ENCODE measurements at regions not wholly inside any gene's neighbourhood (a gene's known extent, or its start where the extent isn't known, plus 50 kb on each side); places are given as distances from the start of the nearest gene placed in this dataset.
A peak's percentile ranks its signal among the peaks of the same experiment; 100 is the strongest.

GRCh38 chr7:25313526-25313925, 85.2 kb upstream of the NPVF start:
- no peaks in the 10 kb centered on the region for H3K36me3 ChIP-seq

GRCh38 chr7:25314094-25314730, 85.9 kb upstream of the NPVF start:
- intact Hi-C loops (cut with DNase I): no loop called here
- DNase-seq (peak in 2 of 6 donors; percentile 35 to 37), FAIRE-seq (no peak), ATAC-seq (peak; percentile 41 to 67 (median 51))
- Histone ChIP-seq H3K4me1 (peaks cover 33 to 58% (median 41%) of the 10 kb centered on the region in 3 donors), H3K36me3 (no peaks in the 10 kb centered on the region), H3K27ac (peak overlapping the region; percentile 25 to 82 (median 72)), H3K27me3 (no peaks in the 10 kb centered on the region), H3K4me3 (no peak overlapping the region), H3K9me3 (no peaks in the 10 kb centered on the region)
- no peak for TF ChIP-seq CTCF (IDR thresholded peaks at IDR 0.05)
- WGBS, 2 donors: 60 to 65% methylated on average over 5 of the region's 5 CpGs

More at GRCh38 chr7:25313526-25313925, 85.2 kb upstream of the NPVF start:
- no peak overlapping the region for H3K4me3 ChIP-seq
- H3K27me3 ChIP-seq: no peaks in the 10 kb centered on the region
- H3K4me1 ChIP-seq: peaks cover 37 to 58% (median 41%) of the 10 kb centered on the region in 3 donors
- DNase-seq (no peak), ATAC-seq (no peak), FAIRE-seq (no peak)
- WGBS, 2 donors: 52 to 62% methylated on average over 1 of the region's 1 CpG
- no peaks in the 10 kb centered on the region for H3K9me3 ChIP-seq
- TF ChIP-seq CTCF (IDR thresholded peaks at IDR 0.05): no peak
- peak overlapping the region; percentile 25 to 82 (median 72) for H3K27ac ChIP-seq
- intact Hi-C loops (cut with DNase I): no loop called here

- peak in 4 of 6 donors; percentile 45 to 73 (median 66) for DNase-seq
- H3K4me1 ChIP-seq: peaks cover 33 to 52% (median 36%) of the 10 kb centered on the region in 3 donors
- H3K4me3 ChIP-seq: no peak overlapping the region
- FAIRE-seq: peak; percentile 86
- TF ChIP-seq CTCF (IDR thresholded peaks at IDR 0.05): no peak
- H3K27ac ChIP-seq: peak overlapping the region; percentile 25 to 82 (median 72)
- peak; percentile 85 to 88 (median 86) for ATAC-seq
- no peaks in the 10 kb centered on the region for H3K36me3 ChIP-seq
- no peaks in the 10 kb centered on the region for H3K9me3 ChIP-seq
- no peaks in the 10 kb centered on the region for H3K27me3 ChIP-seq
- 13 to 15% methylated on average over 10 of the region's 10 CpGs for WGBS, 2 donors
- intact Hi-C loops (cut with DNase I): no loop called here
Observed at GRCh38 chr7:25314731-25315267, 86.5 kb upstream of the NPVF start.

- no peak for FAIRE-seq
- H3K27ac ChIP-seq: no peak overlapping the region
- H3K27me3 ChIP-seq: no peaks in the 10 kb centered on the region
- peaks cover 30 to 47% (median 31%) of the 10 kb centered on the region in 3 donors for H3K4me1 ChIP-seq
- no peak overlapping the region for H3K4me3 ChIP-seq
- no peak for DNase-seq
- no peak for ATAC-seq
- intact Hi-C loops (cut with DNase I): no loop called here
- no peaks in the 10 kb centered on the region for H3K9me3 ChIP-seq
- TF ChIP-seq CTCF (IDR thresholded peaks at IDR 0.05): no peak
- WGBS, 2 donors: 58 to 61% methylated on average over 2 of the region's 2 CpGs
- H3K36me3 ChIP-seq: no peaks in the 10 kb centered on the region
Observed at GRCh38 chr7:25316366-25316765, 88.1 kb upstream of the NPVF start.

GRCh38 chr7:25318047-25318446, 89.8 kb upstream of the NPVF start:
- ATAC-seq (no peak), DNase-seq (no peak), FAIRE-seq (no peak)
- Histone ChIP-seq H3K4me3 (no peak overlapping the region), H3K27me3 (no peaks in the 10 kb centered on the region), H3K27ac (no peak overlapping the region), H3K4me1 (peaks cover 22 to 48% (median 27%) of the 10 kb centered on the region in 3 donors), H3K9me3 (no peaks in the 10 kb centered on the region), H3K36me3 (no peaks in the 10 kb centered on the region)
- WGBS, 2 donors: 64% methylated on average over 1 of the region's 1 CpG
- intact Hi-C loops (cut with DNase I): no loop called here
- no peak for TF ChIP-seq CTCF (IDR thresholded peaks at IDR 0.05)
